Mucosa of descending colon (tissue), 3 donors: ENCODE measurements at regions not wholly inside any gene's neighbourhood (a gene's known extent, or its start where the extent isn't known, plus 50 kb on each side); places are given as distances from the start of the nearest gene placed in this dataset.

Experiments
- ATAC-seq: fragments of 200-7000 bp; cut with Tn5 transposase; one replicate; pipeline ENCODE4 v1.9.1; 2020; ENCODE audit warnings: mild to moderate bottlenecking, moderate library complexity
- DNase-seq, 3 donors: peaks; one replicate each; pipeline ENCODE4 v3.0.0-alpha.2; 2020
- H3K36me3 ChIP-seq: fragments of 200-600 bp; one replicate; pipeline ENCODE4 v1.8.0; 2021; ENCODE audit warnings: low read depth, mild to moderate bottlenecking
- H3K4me1 ChIP-seq: fragments of 200-600 bp; one replicate; pipeline ENCODE4 v1.8.0; 2021; ENCODE audit warnings: low read depth, mild to moderate bottlenecking
- H3K4me3 ChIP-seq: fragments of 200-600 bp; one replicate; pipeline ENCODE4 v1.8.0; 2021; ENCODE audit warnings: mild to moderate bottlenecking
- H3K9me3 ChIP-seq: fragments of 200-600 bp; one replicate; pipeline ENCODE4 v1.8.0; 2021; ENCODE audit warnings: mild to moderate bottlenecking
- intact Hi-C, 2 donors: fragments of 100-400 bp; cut with DNase I in 1 of 2; cut with micrococcal nuclease in 1 of 2; formaldehyde crosslinking; loops; one replicate each; pipeline versions ENCODE4 v1.11.0 to v1.11.1; 2022; cut with DNase I, micrococcal nuclease
- TF ChIP-seq, protein P1 (sequence below): fragments of 200-600 bp; IDR thresholded peaks from one replicate; pipeline ENCODE4 v1.8.0; 2022; ENCODE audit warnings: antibody characterized with exemption, mild to moderate bottlenecking
- donor health status: DM: no; HTN: no; CAD: no; lungs with moderate emphysema.
- donor health status: DM: no; HTN: no; CAD: no.
- donor health status: DM: no; HTN: yes; CAD: no.

- intact Hi-C loops: no loop called here
- no peaks in the 10 kb centered on the region for H3K36me3 ChIP-seq
- ATAC-seq: no peak
- no peaks in the 10 kb centered on the region for H3K4me1 ChIP-seq
- peak in 1 of 3 donors; percentile 2 for DNase-seq
- TF ChIP-seq, protein P1, sequence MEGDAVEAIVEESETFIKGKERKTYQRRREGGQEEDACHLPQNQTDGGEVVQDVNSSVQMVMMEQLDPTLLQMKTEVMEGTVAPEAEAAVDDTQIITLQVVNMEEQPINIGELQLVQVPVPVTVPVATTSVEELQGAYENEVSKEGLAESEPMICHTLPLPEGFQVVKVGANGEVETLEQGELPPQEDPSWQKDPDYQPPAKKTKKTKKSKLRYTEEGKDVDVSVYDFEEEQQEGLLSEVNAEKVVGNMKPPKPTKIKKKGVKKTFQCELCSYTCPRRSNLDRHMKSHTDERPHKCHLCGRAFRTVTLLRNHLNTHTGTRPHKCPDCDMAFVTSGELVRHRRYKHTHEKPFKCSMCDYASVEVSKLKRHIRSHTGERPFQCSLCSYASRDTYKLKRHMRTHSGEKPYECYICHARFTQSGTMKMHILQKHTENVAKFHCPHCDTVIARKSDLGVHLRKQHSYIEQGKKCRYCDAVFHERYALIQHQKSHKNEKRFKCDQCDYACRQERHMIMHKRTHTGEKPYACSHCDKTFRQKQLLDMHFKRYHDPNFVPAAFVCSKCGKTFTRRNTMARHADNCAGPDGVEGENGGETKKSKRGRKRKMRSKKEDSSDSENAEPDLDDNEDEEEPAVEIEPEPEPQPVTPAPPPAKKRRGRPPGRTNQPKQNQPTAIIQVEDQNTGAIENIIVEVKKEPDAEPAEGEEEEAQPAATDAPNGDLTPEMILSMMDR: no peak
- H3K4me3 ChIP-seq: no peak overlapping the region
- H3K9me3 ChIP-seq: no peaks in the 10 kb centered on the region
Observed at GRCh38 chr4:54855191-54855854, 197.6 kb downstream of the KIT start.

- TF ChIP-seq, protein P1: no peak
- ATAC-seq: no peak
Observed at GRCh38 chr4:54852602-54853001, 194.8 kb downstream of the KIT start.

DNA sequence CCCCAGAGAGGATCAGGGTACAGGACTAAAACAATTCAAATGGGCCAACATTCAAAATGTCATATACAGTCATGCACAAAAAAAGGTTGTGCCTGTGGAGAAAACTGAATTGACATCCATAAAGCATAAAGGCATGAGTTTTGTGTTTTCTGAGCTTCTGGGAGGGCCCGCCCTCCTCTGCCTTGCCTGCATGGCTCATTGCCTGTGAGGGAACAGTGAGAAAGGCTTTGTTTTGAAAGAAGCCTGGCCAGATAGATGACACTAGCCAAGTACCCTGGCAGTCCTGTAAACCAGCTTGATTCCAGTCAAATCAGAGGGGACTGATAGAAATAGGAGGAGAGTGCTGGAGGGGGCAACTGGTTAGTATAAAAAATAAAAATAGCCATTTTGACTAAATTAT, 194.3 kb downstream of the KIT start:
- no peaks in the 10 kb centered on the region for H3K4me1 ChIP-seq
- no peaks in the 10 kb centered on the region for H3K36me3 ChIP-seq
- no peak for DNase-seq
- H3K4me3 ChIP-seq: no peak overlapping the region
- intact Hi-C loops: no loop called here
- TF ChIP-seq, protein P1: no peak
- no peak for ATAC-seq
- no peaks in the 10 kb centered on the region for H3K9me3 ChIP-seq

More at GRCh38 chr4:54852602-54853001, 194.8 kb downstream of the KIT start:
- H3K9me3 ChIP-seq: no peaks in the 10 kb centered on the region
- H3K36me3 ChIP-seq: no peaks in the 10 kb centered on the region
- intact Hi-C loops: no loop called here
- no peak overlapping the region for H3K4me3 ChIP-seq
- no peaks in the 10 kb centered on the region for H3K4me1 ChIP-seq
- DNase-seq: no peak

GRCh38 chr4:54844911-54845310, 187.2 kb downstream of the KIT start:
- intact Hi-C loops: no loop called here
- H3K4me1 ChIP-seq: no peaks in the 10 kb centered on the region
- H3K9me3 ChIP-seq: no peaks in the 10 kb centered on the region
- no peak overlapping the region for H3K4me3 ChIP-seq
- ATAC-seq: no peak
- DNase-seq: no peak
- TF ChIP-seq, protein P1: no peak
- H3K36me3 ChIP-seq: no peaks in the 10 kb centered on the region

DNA sequence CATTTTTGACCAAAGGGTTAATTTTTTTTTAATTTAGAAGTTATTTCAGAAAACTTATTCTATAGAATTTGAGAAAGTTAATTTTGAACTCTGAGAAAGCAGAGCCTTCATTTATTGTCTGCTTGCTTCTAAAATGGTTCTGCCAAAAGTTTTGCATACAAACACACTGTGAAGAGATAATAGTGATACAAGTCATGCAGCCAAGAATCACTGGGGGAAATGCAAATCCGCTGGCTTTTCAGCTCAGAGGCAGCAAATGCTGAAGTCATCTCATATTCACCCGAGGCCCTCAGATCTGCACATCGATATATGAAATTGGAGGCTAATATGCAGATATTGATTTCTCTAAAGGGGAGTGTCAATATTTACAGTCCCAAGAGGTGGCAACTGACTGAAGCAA, 186.2 kb downstream of the KIT start:
- H3K36me3 ChIP-seq: no peaks in the 10 kb centered on the region
- ATAC-seq: no peak
- no peak for DNase-seq
- intact Hi-C loops: no loop called here
- no peak overlapping the region for H3K4me3 ChIP-seq
- H3K9me3 ChIP-seq: no peaks in the 10 kb centered on the region
- TF ChIP-seq, protein P1: no peak
- no peaks in the 10 kb centered on the region for H3K4me1 ChIP-seq

GRCh38 chr4:54843106-54843505, 185.3 kb downstream of the KIT start:
- Histone ChIP-seq H3K36me3 (no peaks in the 10 kb centered on the region), H3K9me3 (no peaks in the 10 kb centered on the region), H3K4me3 (no peak overlapping the region), H3K4me1 (no peaks in the 10 kb centered on the region)
- DNase-seq: no peak
- intact Hi-C loops: no loop called here
- TF ChIP-seq, protein P1: no peak
- ATAC-seq: no peak
